Endothelial cell of umbilical vein (primary cell): ENCODE measurements at regions not wholly inside any gene's neighbourhood (a gene's known extent, or its start where the extent isn't known, plus 50 kb on each side); places are given as distances from the start of the nearest gene placed in this dataset.

Source experiments
- CTCF ChIP-seq, 2 donors: IDR thresholded peaks; 1 replicate in 1 of 2; 2 replicates in 1 of 2; pipeline ENCODE4 v1.5.1; 2011; ENCODE audit warnings: low read length in 2 of 2, mild to moderate bottlenecking in 2 of 2, moderate library complexity in 2 of 2, control low read depth in 1 of 2, inconsistent platforms in 1 of 2, low read depth in 1 of 2; ENCODE audit not compliant: insufficient read depth in 1 of 2; ENCODE audit errors: extremely low read depth in 1 of 2
- EZH2 ChIP-seq: IDR thresholded peaks from 2 replicates; pipeline ENCODE4 v1.6.1; 2012; ENCODE audit warnings: borderline replicate concordance, low read depth, mild to moderate bottlenecking, moderate library complexity, low read length, inconsistent platforms; ENCODE audit not compliant: severe bottlenecking
- FOS ChIP-seq: IDR thresholded peaks from 2 replicates; pipeline ENCODE4 v1.6.1; 2011; ENCODE audit warnings: mild to moderate bottlenecking, low read length, moderate library complexity, borderline replicate concordance; ENCODE audit not compliant: insufficient read depth
- JUN ChIP-seq: IDR thresholded peaks from 2 replicates; pipeline ENCODE4 v1.6.1; 2011; ENCODE audit warnings: borderline replicate concordance, low read depth; ENCODE audit not compliant: insufficient read length, insufficient read depth
- MYC ChIP-seq: IDR thresholded peaks from one replicate; pipeline ENCODE4 v1.6.1; 2011; ENCODE audit warnings: mild to moderate bottlenecking, low read depth, low read length
- POLR2A ChIP-seq: IDR thresholded peaks from 2 replicates; pipeline ENCODE4 v1.6.1; 2012; ENCODE audit warnings: low read depth, mild to moderate bottlenecking, control low read depth, low read length
- POLR2AphosphoS5 ChIP-seq: IDR thresholded peaks from 2 replicates; pipeline ENCODE4 v1.6.1; 2012; ENCODE audit warnings: low read depth, mild to moderate bottlenecking, control low read depth, low read length, moderate library complexity; ENCODE audit not compliant: insufficient read depth
- TF ChIP-seq, protein P1 (sequence below): IDR thresholded peaks from 2 replicates; pipeline ENCODE4 v1.6.1; 2011; ENCODE audit not compliant: insufficient read depth, insufficient read length

DNA sequence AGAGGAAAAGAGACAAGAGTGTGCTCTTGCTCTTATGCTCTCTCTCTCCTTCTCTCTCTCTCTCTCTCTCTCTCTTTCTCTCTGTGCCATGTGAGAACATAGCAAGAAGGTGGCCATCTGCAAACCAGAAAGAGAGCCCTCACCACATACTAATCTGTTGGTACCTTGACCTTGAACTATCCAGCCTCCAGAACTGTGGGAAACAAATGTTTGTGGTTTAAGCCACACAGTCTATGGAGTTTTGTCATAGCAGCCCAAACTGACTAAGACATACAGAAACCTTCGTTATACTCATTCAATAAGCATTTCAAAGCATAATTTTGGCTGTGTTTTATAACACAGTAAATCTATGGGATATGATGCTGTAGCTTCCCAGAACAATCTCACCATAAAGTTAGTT lies 56.4 kb upstream of the PLPP4 start:
- TF ChIP-seq CTCF (IDR thresholded peaks at IDR 0.05; ENCODE audit: extremely low read depth in 1 of 2, insufficient read depth in 1 of 2, low read depth in 1 of 2, low read length in 2 of 2) (no peak), JUN (no peak), POLR2A (no peak), EZH2 (no peak), POLR2AphosphoS5 (no peak), MYC (no peak), FOS (no peak)
- TF ChIP-seq, protein P1, sequence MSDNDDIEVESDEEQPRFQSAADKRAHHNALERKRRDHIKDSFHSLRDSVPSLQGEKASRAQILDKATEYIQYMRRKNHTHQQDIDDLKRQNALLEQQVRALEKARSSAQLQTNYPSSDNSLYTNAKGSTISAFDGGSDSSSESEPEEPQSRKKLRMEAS = no peak
